AG04450 (cell line): ENCODE measurements at regions not wholly inside any gene's neighbourhood (a gene's known extent, or its start where the extent isn't known, plus 50 kb on each side); places are given as distances from the start of the nearest gene placed in this dataset.

Source experiments
- CTCF ChIA-PET: fragments of 300-600, 350-600 bp; formaldehyde crosslinking; extraction: SDS; loops from one replicate; lab custom pipeline; 2022; ENCODE audit warnings: antibody characterized with exemption, inconsistent platforms; lab: Charles Lee
- POLR2A ChIA-PET: fragments of 350-600 bp; formaldehyde crosslinking; extraction: SDS; loops from one replicate; lab custom pipeline; 2021; ENCODE audit warnings: antibody characterized with exemption, inconsistent platforms; lab: Yijun Ruan, JAX
- DNase-seq: peaks from one replicate; pipeline ENCODE4 v3.0.0-alpha.2; 2011; ENCODE audit warnings: low read depth, low spot score
- H3K27ac ChIP-seq: one replicate; pipeline ENCODE4 v1.5.1; 2012; ENCODE audit warnings: low read depth, low read length, control low read depth
- H3K27me3 ChIP-seq: one replicate; pipeline ENCODE4 v1.6.0; 2012; ENCODE audit warnings: low read length; ENCODE audit not compliant: control insufficient read depth, insufficient read depth
- H3K4me3 ChIP-seq: 2 replicates; pipeline ENCODE4 v1.5.1; 2011; ENCODE audit warnings: mild to moderate bottlenecking, low read depth, low read length, control low read depth
- H3K9me3 ChIP-seq: 2 replicates; pipeline ENCODE4 v1.5.1; 2012; ENCODE audit warnings: low read length; ENCODE audit not compliant: control insufficient read depth, insufficient read depth
- CTCF ChIP-seq: IDR thresholded peaks from 2 replicates; pipeline ENCODE4 v1.5.1; 2011; ENCODE audit warnings: low read depth, low read length, control low read depth, inconsistent platforms

- CTCF ChIA-PET = no interaction called here
- Histone ChIP-seq H3K27ac (no peak overlapping the region), H3K9me3 (no peaks in the 10 kb centered on the region; the same call in 1 of the 2 replicates), H3K4me3 (no peak overlapping the region), H3K27me3 (peaks cover 27% of the 10 kb centered on the region)
- no peak for DNase-seq
- TF ChIP-seq CTCF = no peak
- POLR2A ChIA-PET = no interaction called here
Measured at GRCh38 chr4:41364876-41365275, 108.1 kb downstream of the UCHL1 start.

- Histone ChIP-seq H3K4me3 (no peak overlapping the region), H3K9me3 (no peaks in the 10 kb centered on the region; the same call in 1 of the 2 replicates), H3K27ac (no peak overlapping the region), H3K27me3 (peaks cover 25% of the 10 kb centered on the region)
- DNase-seq = no peak
- POLR2A ChIA-PET = no interaction called here
- no peak for TF ChIP-seq CTCF
- CTCF ChIA-PET = no interaction called here
Measured at GRCh38 chr4:41365681-41366080, 109.0 kb downstream of the UCHL1 start.

DNA sequence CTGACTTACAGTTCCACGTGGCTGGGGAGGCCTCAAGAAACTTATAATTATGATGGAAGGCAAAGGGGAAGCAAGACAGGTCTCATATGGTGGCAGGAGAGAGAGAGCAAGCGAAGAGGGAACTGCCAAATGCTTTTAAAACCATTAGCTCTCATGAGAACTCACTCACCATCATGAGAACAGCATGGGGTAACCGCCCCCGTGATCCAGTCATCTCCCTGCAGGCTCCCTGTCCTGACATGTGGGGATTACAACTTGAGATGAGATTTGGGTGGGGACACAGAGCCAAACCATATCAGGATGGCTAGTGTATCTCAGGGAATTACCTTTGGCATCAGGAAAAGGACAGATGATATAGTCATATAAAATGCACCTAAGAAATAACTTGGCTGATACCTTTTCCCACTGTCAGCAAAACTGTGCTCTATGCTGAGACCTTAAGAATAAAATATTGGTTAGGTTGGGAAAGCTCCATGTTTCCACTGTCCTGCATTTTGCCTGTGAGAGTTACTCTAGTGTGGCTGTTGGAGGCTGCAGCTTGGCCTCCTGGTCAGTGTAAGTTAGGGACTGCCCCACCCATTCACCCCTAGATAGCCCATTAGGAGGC is 110.3 kb downstream of the UCHL1 start:
- CTCF ChIA-PET = no interaction called here
- no peak for DNase-seq
- H3K9me3 ChIP-seq = no peaks in the 10 kb centered on the region
- TF ChIP-seq CTCF = no peak
- POLR2A ChIA-PET = no interaction called here
- H3K4me3 ChIP-seq = no peak overlapping the region
- no peak overlapping the region for H3K27ac ChIP-seq
- H3K27me3 ChIP-seq = peaks cover 12% of the 10 kb centered on the region

- ChIA-PET CTCF (no interaction called here), POLR2A (no interaction called here)
- DNase-seq = no peak
- TF ChIP-seq CTCF = no peak
- H3K9me3 ChIP-seq = no peaks in the 10 kb centered on the region
- no peak overlapping the region for H3K27ac ChIP-seq
- H3K27me3 ChIP-seq = peaks cover 3% of the 10 kb centered on the region
- no peak overlapping the region for H3K4me3 ChIP-seq
Measured at GRCh38 chr4:41369680-41370079, 113.0 kb downstream of the UCHL1 start.

GRCh38 chr4:41373221-41373620 is 116.5 kb downstream of the UCHL1 start:
- no peak for DNase-seq
- H3K27ac ChIP-seq = no peak overlapping the region
- no peaks in the 10 kb centered on the region for H3K27me3 ChIP-seq
- H3K9me3 ChIP-seq = no peaks in the 10 kb centered on the region
- no peak overlapping the region for H3K4me3 ChIP-seq
- POLR2A ChIA-PET = no interaction called here
- TF ChIP-seq CTCF = no peak
- CTCF ChIA-PET = no interaction called here
